Gastroesophageal sphincter (tissue), 3 donors: ENCODE measurements at regions not wholly inside any gene's neighbourhood (a gene's known extent, or its start where the extent isn't known, plus 50 kb on each side); places are given as distances from the start of the nearest gene placed in this dataset.

ENCODE experiments used
- CTCF ChIP-seq, 4 experiments: fragments of 200-600 bp in 2 of 4; fragments of 450-650 bp in 2 of 4; sonication (generic) in 1 of 4; IDR thresholded peaks; one replicate each; pipeline ENCODE4 v1.5.1; 2017 to 2019; ENCODE audit warnings: antibody characterized with exemption in 4 of 4, mild to moderate bottlenecking in 2 of 4, moderate library complexity in 2 of 4
- EP300 ChIP-seq: sonication (generic); formaldehyde crosslinking; IDR thresholded peaks from one replicate; pipeline ENCODE4 v1.6.1; 2017; ENCODE audit warnings: antibody characterized with exemption, mild to moderate bottlenecking

GRCh38 chr16:5928476-5929065 lies 831.0 kb upstream of the EEF2KMT start:
- TF ChIP-seq EP300: no peak
- TF ChIP-seq CTCF (IDR thresholded peaks at IDR 0.05): no peak
